Activated naive CD4-positive, alpha-beta T cell treated with anti-CD3 and anti-CD28 coated beads, Interleukin-2, amount 10 ng/mL, durations not matched to agents 7 days and 5 days (primary cell): ENCODE measurements at regions not wholly inside any gene's neighbourhood (a gene's known extent, or its start where the extent isn't known, plus 50 kb on each side); places are given as distances from the start of the nearest gene placed in this dataset.

Experiments used
- CTCF ChIA-PET: fragments of 350-600 bp; sonication (Branson Sonifier 250); formaldehyde crosslinking; loops from one replicate; lab custom pipeline; 2021; ENCODE audit warnings: antibody characterized with exemption; lab: Charles Lee
- DNase-seq: peaks from one replicate; pipeline ENCODE4 v3.0.0-alpha.2; 2020
- H3K27ac Mint-ChIP-seq: one replicate; pipeline ENCODE4 v1.8.0; 2021; ENCODE audit warnings: mild to moderate bottlenecking, moderate library complexity, mixed read lengths
- H3K27me3 Mint-ChIP-seq: one replicate; pipeline ENCODE4 v1.8.0; 2021; ENCODE audit warnings: mild to moderate bottlenecking, mixed read lengths
- H3K36me3 Mint-ChIP-seq: one replicate; pipeline ENCODE4 v1.8.0; 2021; ENCODE audit warnings: mixed read lengths
- H3K4me1 Mint-ChIP-seq: one replicate; pipeline ENCODE4 v1.8.0; 2021; ENCODE audit warnings: mixed read lengths
- H3K4me3 Mint-ChIP-seq: one replicate; pipeline ENCODE4 v1.8.0; 2021; ENCODE audit warnings: mild to moderate bottlenecking, moderate library complexity, mixed read lengths
- H3K9me3 Mint-ChIP-seq: one replicate; pipeline ENCODE4 v1.8.0; 2021; ENCODE audit warnings: mixed read lengths

DNA sequence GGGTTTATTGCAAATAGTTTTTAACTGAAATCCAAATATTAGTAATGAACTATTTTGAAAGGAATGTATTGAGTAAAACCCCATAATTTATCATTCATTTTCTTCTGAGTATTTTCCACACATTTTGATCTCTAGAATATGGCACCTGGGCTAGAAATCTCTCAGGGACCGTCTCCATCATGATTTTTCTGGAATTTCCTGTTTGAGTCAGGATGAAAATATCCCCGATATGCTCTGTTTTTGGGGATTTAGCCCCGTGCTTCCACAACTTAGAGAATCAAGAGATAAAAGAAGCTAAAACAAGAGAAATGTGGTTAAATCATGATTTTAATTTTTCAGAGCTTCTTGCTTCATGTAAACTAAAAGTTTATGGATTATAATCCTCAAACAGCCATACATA lies 114.2 kb downstream of the SPCS3 start:
- no peaks in the 10 kb centered on the region for H3K36me3 Mint-ChIP-seq
- H3K4me1 Mint-ChIP-seq: peaks cover 6% of the 10 kb centered on the region
- no peaks in the 10 kb centered on the region for H3K9me3 Mint-ChIP-seq
- CTCF ChIA-PET: no interaction called here
- DNase-seq: no peak
- H3K27ac Mint-ChIP-seq: no peak overlapping the region
- no peaks in the 10 kb centered on the region for H3K27me3 Mint-ChIP-seq
- no peak overlapping the region for H3K4me3 Mint-ChIP-seq

GRCh38 chr4:176435901-176436292 lies 116.1 kb downstream of the SPCS3 start:
- Mint-ChIP-seq H3K4me3 (no peak overlapping the region), H3K36me3 (no peaks in the 10 kb centered on the region), H3K27me3 (no peaks in the 10 kb centered on the region), H3K27ac (peak overlapping the region; percentile 20), H3K4me1 (peaks cover 6% of the 10 kb centered on the region), H3K9me3 (no peaks in the 10 kb centered on the region)
- CTCF ChIA-PET: no interaction called here
- no peak for DNase-seq

DNA sequence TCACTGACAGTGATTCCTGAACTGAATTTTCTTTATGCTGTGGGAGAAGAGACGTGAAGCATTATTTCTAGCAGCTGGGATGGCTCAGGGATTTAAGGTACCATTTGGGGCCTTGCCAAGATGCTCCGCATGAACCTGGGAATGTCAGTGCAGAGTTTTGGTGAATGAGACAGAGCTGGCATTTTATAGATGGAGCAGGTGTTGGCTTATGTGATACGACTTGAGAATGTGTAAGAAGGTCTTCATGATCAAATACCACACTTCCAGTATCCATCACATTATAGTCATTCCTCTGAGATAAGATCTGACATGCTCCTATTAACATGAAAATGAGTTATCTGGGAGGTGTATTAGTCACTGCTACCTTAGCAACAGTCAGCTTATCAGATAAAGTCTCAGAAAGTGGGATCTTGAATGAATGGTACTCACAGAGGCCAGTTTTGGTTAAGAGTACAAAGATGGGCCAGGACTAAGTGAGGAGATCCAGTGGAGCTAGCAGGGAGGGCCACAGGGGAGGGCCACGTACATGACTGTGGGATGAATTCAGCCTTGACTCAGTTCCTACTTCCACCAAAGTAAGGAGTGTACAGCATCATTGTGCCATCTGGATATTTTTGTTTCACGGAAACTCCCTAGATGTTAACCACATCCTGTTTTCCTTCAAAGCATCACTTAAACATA lies 116.7 kb downstream of the SPCS3 start:
- no peak for DNase-seq
- Mint-ChIP-seq H3K4me1 (peaks cover 6% of the 10 kb centered on the region), H3K27me3 (no peaks in the 10 kb centered on the region), H3K27ac (no peak overlapping the region), H3K9me3 (no peaks in the 10 kb centered on the region), H3K36me3 (no peaks in the 10 kb centered on the region), H3K4me3 (no peak overlapping the region)
- CTCF ChIA-PET: no interaction called here

- H3K27me3 Mint-ChIP-seq: no peaks in the 10 kb centered on the region
- no peak overlapping the region for H3K4me3 Mint-ChIP-seq
- CTCF ChIA-PET: no interaction called here
- no peak for DNase-seq
- peaks cover 6% of the 10 kb centered on the region for H3K4me1 Mint-ChIP-seq
- no peak overlapping the region for H3K27ac Mint-ChIP-seq
- H3K36me3 Mint-ChIP-seq: no peaks in the 10 kb centered on the region
- no peaks in the 10 kb centered on the region for H3K9me3 Mint-ChIP-seq
These were observed 118.0 kb downstream of the SPCS3 start for GRCh38 chr4:176437756-176438155.

DNA sequence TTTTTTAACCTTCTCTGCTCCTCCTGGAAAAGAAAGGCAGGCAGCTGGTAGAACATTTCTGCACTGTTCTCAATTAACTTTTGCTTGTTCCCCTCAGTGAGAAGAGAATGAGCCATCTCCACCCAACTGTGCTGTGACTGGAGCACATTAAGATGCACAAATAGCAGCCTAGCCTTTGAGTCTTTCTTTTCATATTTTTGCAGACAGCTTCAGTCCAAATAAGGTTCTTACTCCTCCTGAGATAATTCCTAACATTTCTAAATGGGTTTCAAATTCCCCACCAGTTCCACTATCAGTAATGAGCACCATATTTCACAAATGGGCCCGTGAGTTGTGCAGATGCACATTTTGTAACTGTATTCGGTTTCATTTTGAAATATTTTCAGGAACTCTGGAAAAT lies 118.6 kb downstream of the SPCS3 start:
- H3K36me3 Mint-ChIP-seq: no peaks in the 10 kb centered on the region
- DNase-seq: no peak
- no peak overlapping the region for H3K27ac Mint-ChIP-seq
- CTCF ChIA-PET: no interaction called here
- no peaks in the 10 kb centered on the region for H3K27me3 Mint-ChIP-seq
- peaks cover 6% of the 10 kb centered on the region for H3K4me1 Mint-ChIP-seq
- no peak overlapping the region for H3K4me3 Mint-ChIP-seq
- no peaks in the 10 kb centered on the region for H3K9me3 Mint-ChIP-seq

- H3K4me1 Mint-ChIP-seq: peaks cover 6% of the 10 kb centered on the region
- CTCF ChIA-PET: no interaction called here
These were observed 119.8 kb downstream of the SPCS3 start for GRCh38 chr4:176439611-176440010.

DNA sequence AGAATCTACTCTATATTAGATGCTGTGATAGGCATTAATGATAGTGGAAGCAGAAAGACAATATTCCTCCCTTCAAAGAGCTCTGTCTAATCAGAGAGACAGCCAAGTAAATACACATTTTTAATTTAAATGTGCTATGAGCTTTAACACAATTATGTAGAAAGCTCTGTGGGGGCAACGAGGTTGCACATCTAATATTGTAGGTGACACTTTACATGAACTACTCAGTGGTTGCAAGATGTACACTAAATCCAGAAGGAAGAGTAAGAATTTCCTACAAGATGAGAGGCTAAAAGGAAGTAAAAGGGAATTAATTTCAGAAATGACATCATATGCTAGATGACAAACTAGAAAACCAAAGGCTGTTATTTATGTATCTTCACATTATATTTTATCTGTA lies 120.9 kb downstream of the SPCS3 start:
- H3K9me3 Mint-ChIP-seq: no peaks in the 10 kb centered on the region
- DNase-seq: no peak
- H3K27me3 Mint-ChIP-seq: no peaks in the 10 kb centered on the region
- no peak overlapping the region for H3K27ac Mint-ChIP-seq
- no peaks in the 10 kb centered on the region for H3K36me3 Mint-ChIP-seq
- no peak overlapping the region for H3K4me3 Mint-ChIP-seq
- H3K4me1 Mint-ChIP-seq: peaks cover 6% of the 10 kb centered on the region
- CTCF ChIA-PET: no interaction called here

More at GRCh38 chr4:176439611-176440010, 119.8 kb downstream of the SPCS3 start:
- H3K27me3 Mint-ChIP-seq: no peaks in the 10 kb centered on the region
- no peak for DNase-seq
- no peaks in the 10 kb centered on the region for H3K36me3 Mint-ChIP-seq
- H3K9me3 Mint-ChIP-seq: no peaks in the 10 kb centered on the region
- H3K27ac Mint-ChIP-seq: no peak overlapping the region
- H3K4me3 Mint-ChIP-seq: no peak overlapping the region

GRCh38 chr4:176441594-176441993 lies 121.8 kb downstream of the SPCS3 start:
- Mint-ChIP-seq H3K9me3 (no peaks in the 10 kb centered on the region), H3K27ac (no peak overlapping the region), H3K4me1 (peaks cover 4% of the 10 kb centered on the region), H3K4me3 (no peak overlapping the region), H3K36me3 (no peaks in the 10 kb centered on the region), H3K27me3 (no peaks in the 10 kb centered on the region)
- DNase-seq: no peak
- CTCF ChIA-PET: no interaction called here

- H3K4me3 Mint-ChIP-seq: no peak overlapping the region
- no peaks in the 10 kb centered on the region for H3K27me3 Mint-ChIP-seq
- no peak for DNase-seq
- no peak overlapping the region for H3K27ac Mint-ChIP-seq
- H3K36me3 Mint-ChIP-seq: no peaks in the 10 kb centered on the region
- H3K9me3 Mint-ChIP-seq: no peaks in the 10 kb centered on the region
- CTCF ChIA-PET: no interaction called here
- H3K4me1 Mint-ChIP-seq: no peaks in the 10 kb centered on the region
These were observed 123.4 kb downstream of the SPCS3 start for GRCh38 chr4:176443117-176443516.

- Mint-ChIP-seq H3K27me3 (no peaks in the 10 kb centered on the region), H3K4me1 (no peaks in the 10 kb centered on the region), H3K36me3 (no peaks in the 10 kb centered on the region), H3K9me3 (no peaks in the 10 kb centered on the region), H3K4me3 (no peak overlapping the region), H3K27ac (no peak overlapping the region)
- CTCF ChIA-PET: no interaction called here
- no peak for DNase-seq
These were observed 124.1 kb downstream of the SPCS3 start for GRCh38 chr4:176443646-176444409.

GRCh38 chr4:176444741-176445140 lies 125.0 kb downstream of the SPCS3 start:
- Mint-ChIP-seq H3K9me3 (no peaks in the 10 kb centered on the region), H3K36me3 (no peaks in the 10 kb centered on the region), H3K4me1 (no peaks in the 10 kb centered on the region), H3K27ac (no peak overlapping the region), H3K4me3 (no peak overlapping the region), H3K27me3 (no peaks in the 10 kb centered on the region)
- DNase-seq: no peak
- CTCF ChIA-PET: no interaction called here

- CTCF ChIA-PET: no interaction called here
- Mint-ChIP-seq H3K27ac (no peak overlapping the region), H3K27me3 (no peaks in the 10 kb centered on the region), H3K36me3 (no peaks in the 10 kb centered on the region), H3K4me3 (no peak overlapping the region), H3K9me3 (no peaks in the 10 kb centered on the region), H3K4me1 (no peaks in the 10 kb centered on the region)
- DNase-seq: no peak
These were observed 129.0 kb downstream of the SPCS3 start for GRCh38 chr4:176448761-176449160.

- H3K4me3 Mint-ChIP-seq: no peak overlapping the region
- no peaks in the 10 kb centered on the region for H3K27me3 Mint-ChIP-seq
- peaks cover under 1% of the 10 kb centered on the region for H3K9me3 Mint-ChIP-seq
- no peak overlapping the region for H3K27ac Mint-ChIP-seq
- no peak for DNase-seq
- no peaks in the 10 kb centered on the region for H3K36me3 Mint-ChIP-seq
- CTCF ChIA-PET: no interaction called here
- H3K4me1 Mint-ChIP-seq: no peaks in the 10 kb centered on the region
These were observed 131.7 kb downstream of the SPCS3 start for GRCh38 chr4:176451443-176451842.

DNA sequence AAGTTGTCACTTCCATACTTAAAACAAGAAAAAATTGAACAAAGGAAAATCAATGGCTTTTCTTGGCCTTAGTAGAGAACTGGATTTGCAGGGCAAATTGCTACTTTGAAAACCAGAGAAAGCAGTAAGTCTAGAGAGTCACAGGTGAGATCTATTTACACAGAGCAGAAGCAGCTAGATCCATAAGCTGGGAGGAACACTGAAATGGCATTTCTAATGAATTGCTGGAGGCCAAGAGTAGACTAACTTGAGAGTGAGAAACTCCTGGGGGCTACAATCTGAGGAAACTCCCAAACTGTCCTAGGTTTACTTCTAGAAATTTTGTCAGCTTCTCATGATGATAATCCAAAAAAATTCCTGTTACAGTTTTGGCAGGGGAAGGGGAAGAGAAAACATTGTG lies 133.3 kb downstream of the SPCS3 start:
- no peak overlapping the region for H3K27ac Mint-ChIP-seq
- H3K27me3 Mint-ChIP-seq: no peaks in the 10 kb centered on the region
- CTCF ChIA-PET: no interaction called here
- no peaks in the 10 kb centered on the region for H3K4me1 Mint-ChIP-seq
- no peak overlapping the region for H3K4me3 Mint-ChIP-seq
- H3K9me3 Mint-ChIP-seq: peaks cover 2% of the 10 kb centered on the region
- no peak for DNase-seq
- H3K36me3 Mint-ChIP-seq: no peaks in the 10 kb centered on the region

DNA sequence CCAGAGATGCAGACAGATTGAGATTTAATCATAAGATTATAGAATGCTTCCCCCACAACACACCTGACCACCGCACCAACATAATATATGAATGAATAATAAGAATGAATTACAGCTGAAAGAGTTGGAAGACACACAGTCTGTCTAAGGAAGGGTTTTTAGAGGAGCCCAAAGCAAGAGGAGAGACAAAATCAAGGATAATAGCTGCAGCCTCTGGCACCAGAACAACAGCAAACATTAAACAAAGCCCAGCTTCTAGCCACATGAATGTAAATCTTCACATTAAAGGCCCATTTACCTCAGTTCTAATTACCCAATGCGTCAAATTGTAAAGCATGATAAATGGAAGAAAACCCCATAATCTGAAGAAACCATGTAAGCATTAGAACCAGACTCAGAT lies 133.9 kb downstream of the SPCS3 start:
- Mint-ChIP-seq H3K36me3 (no peaks in the 10 kb centered on the region), H3K9me3 (peaks cover 2% of the 10 kb centered on the region), H3K4me3 (no peak overlapping the region), H3K27ac (no peak overlapping the region), H3K4me1 (no peaks in the 10 kb centered on the region), H3K27me3 (no peaks in the 10 kb centered on the region)
- CTCF ChIA-PET: no interaction called here
- no peak for DNase-seq
